ENCODE measurements at regions not wholly inside any gene's neighbourhood (a gene's known extent, or its start where the extent isn't known, plus 50 kb on each side); places are given as distances from the start of the nearest gene placed in this dataset.
A peak's percentile ranks its signal among the peaks of the same experiment; 100 is the strongest.

- no peak for DNase-seq
Measured at GRCh38 chr15:26477044-26477443, 295.8 kb downstream of the GABRB3 start.

DNA sequence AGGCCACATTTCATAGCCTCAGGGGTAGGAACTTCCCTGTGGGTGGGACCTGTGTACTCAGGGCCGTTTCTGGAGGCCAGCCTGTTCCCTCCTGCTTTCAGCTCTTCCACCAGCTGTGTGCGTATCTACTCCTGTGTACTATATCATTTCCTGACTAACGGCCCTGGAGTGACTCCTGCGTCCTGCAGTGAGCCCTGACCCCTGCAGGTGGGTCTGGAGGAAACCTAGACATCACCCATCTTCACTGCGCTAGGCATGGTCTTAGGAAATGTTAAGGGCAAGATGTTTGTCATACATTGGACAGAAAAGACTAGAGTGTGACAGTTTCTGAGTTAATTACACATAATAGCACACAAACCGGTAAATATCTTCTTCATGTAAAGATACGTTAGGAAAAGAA, 297.3 kb downstream of the GABRB3 start:
- DNase-seq, result no peak

- no peak for DNase-seq
Measured at GRCh38 chr15:26472661-26473060, 300.2 kb downstream of the GABRB3 start.

DNA sequence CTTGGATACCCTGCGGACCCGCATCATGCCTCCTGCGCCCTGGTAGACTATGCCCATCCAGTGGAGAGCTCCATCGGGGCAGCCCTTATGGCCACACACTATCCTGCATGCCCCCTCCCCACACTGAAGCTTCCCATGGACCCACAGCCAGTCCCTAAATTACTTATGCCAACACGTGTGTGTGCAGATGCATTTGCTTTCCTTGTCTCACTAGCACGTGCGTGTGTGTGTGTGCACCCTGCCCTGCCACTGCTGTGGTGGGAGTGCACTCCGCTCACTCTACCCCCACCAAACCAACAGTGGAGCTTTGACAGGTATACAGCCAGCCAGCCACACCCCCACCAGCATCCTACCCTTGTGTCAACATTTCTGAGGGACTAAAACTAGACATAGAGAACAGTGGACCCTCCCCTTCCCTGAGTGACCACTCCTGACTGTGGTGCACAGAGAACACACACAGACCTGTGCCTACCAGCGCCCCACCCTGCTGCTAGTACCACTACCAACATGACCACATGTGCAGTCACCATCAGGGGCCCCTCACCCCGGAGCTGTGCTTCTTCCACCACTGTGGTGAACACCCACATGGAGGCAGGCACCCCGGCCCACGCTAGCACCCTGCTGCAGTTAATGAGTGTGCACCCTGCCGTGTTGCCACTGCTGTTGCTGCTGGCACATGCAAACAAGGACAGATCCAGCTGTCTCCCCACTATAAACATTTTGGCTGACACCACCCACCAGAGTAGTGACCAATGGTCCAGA, 310.8 kb downstream of the GABRB3 start:
- DNase-seq, result no peak

GRCh38 chr15:26460165-26460564, 312.7 kb downstream of the GABRB3 start:
- DNase-seq, result no peak

DNA sequence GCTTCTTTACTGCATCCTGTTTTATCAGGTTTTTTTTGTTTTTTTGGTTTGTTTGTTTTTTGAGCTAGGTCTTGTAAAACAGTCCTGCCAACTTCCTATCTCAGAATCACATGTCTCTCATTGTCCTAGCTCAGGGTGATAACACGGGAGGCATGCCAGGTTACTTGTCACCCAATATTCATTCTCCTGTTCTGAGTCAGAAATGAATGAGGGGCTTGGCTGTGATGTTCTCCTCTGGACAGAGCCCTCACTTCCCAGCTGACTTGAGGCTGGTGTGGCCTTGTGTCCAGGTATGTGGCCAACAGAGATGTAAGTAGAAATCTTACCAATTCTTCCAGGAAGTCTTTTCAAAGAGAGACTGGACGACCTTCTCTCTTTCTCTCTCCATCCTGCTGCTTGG, 317.0 kb downstream of the GABRB3 start:
- no peak for DNase-seq

- DNase-seq, result no peak
Measured at GRCh38 chr15:26453914-26454313, 319.0 kb downstream of the GABRB3 start.

DNA sequence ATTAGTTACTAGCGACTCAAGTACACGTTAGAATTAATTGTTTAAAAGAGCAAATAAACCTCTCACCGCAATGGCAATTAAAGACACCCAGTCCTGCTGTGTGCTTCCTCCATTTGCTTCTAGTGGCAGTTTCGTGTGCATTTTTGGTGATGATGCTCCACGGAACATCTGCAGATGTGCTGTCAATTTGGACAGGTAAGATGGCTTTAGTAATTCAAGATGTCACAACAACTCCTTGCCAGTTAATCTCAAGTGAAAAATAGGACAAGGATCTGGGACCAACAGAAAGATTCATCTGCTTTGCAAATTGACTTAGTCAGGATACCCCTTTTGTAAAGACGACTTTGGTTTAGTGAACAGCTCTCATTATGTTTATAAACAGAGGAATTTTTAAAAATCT, 320.9 kb downstream of the GABRB3 start:
- DNase-seq, result no peak

DNA sequence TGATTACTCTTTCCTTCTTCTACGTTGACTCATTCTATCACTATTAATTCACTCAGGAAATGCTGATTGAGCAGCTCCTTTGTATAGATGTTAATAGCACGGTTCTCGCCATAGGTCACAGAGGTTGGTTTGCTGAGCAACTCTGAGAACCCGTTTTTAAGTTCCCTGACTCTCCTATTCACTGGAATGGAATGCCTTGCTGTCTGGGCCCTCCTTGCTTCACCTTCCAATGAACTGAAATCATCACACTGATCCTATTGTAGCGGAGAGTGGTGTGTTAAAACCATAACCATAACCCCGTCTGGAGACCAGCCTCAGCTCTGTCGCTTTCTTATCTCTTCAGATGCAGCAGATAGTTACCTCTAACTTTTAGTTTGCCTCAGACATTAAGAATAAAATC, 323.6 kb downstream of the GABRB3 start:
- no peak for DNase-seq

- no peak for DNase-seq
Measured at GRCh38 chr15:26443321-26443720, 329.5 kb downstream of the GABRB3 start.

GRCh38 chr15:26442680-26443079, 330.2 kb downstream of the GABRB3 start:
- no peak for DNase-seq

DNA sequence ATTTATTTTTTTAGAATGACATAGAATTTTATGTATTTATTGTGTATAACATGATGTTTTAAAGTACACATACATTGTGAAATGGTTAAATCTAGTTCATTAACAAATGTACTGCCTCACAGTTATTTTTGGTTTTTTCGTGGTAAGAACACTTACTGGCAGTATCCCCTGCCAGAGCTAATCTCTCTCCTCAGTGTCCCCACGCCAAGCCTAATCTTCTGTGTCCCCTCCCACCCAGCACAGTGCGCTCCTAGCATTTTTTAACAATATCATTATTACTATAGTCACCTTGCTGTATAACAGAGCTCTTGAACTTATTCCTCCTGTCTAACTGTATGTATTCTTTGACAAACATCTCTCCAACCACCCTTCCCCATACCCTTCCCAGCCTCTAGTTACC, 333.2 kb downstream of the GABRB3 start:
- no peak for DNase-seq

DNA sequence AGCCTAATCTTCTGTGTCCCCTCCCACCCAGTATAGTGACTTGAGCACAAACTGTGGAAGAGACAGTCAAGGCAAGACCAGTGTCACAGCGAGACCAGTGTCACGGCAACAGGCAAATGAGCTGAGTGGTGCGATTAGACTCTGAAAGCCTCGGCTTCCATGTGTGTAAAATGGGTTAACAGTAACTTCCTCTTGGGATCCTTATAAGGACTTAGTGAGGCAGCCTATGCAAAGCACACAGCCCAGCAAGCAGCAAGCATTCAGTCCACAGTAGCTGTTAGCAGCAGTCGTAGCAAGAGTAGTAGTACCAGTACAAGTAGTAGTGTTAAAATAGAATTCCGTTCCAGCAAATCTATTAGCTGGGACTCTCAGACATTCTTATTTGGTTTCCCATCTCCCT, 334.1 kb downstream of the GABRB3 start:
- DNase-seq, result peak; percentile 45 to 53

DNA sequence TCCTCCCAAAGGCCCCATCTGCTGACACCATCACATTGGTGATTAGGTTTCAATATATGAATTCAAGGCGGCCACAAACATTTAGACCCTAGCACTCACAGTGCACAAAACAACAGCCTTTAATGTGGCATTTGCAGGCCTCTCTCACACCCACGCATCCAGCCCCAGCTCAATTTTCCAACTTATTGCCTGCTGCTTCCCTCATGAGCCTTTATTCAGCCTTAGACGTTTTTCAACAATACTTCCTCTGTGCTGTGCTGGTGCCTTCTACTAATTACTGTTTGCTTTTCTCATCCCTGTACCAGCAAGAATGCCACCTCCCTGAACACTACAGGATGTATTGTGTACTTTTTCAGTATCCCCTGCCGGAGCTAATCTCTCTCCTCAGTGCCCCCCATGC, 334.6 kb downstream of the GABRB3 start:
- peak; percentile 51 to 71 for DNase-seq

DNA sequence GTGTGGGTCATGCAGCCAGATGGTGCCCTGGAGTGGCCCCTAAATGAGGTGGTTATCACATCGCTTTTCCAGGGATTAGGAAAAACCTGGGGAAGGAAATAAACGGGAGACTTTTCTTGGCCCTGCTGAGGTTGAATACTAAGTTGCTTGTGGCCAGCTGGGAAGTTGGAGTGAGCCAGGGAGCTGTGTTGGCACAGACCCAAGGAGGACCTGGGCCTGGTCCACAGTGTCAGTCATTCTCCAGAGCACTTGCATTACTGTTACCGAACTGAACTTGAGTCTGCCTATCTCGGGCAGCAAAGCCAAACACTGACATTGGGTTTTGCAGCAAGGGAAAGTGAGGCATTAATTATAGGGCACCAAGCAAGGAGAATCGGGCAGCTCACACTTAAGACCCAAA, 339.0 kb downstream of the GABRB3 start:
- DNase-seq, result no peak

GRCh38 chr15:26433060-26433459, 339.8 kb downstream of the GABRB3 start:
- DNase-seq, result no peak

DNA sequence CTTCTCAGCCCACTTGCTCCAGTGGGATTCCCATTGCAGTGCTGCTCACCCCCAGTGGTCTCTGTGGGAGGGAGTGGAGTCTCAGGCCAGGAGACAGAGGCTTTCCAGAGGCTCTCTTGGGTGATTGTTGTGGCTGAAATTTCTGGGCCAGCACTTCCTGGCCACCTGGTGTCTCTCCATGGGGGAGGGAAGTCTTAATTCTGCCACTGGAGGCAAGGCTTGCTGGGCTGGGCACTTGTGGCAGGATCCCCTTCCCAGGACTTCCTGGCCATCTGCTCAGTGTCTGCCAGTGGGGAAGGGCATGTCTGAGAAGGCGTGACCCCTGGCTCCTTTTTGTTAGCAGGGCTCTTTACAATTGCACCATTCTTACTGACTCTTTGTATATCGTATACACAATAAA, 351.8 kb downstream of the GABRB3 start:
- DNase-seq, result no peak

DNA sequence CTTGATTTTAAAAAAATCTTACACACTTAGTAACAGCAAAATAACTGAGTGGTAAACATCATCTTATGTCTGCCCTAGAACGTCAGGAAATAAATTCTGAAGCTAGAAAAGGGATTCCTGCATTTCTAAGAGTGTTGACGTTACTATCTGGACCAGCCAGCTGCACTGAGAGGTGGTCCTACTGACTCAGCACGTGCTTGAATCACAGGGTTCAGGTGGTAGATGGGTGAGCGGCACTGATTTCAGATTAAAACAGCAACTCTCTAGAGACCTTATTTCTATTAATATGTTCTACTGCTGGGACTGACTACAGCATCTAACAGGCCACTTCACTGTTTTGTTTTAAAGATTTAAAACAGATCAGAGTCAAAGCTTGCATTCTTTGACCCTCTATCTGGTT, 377.2 kb downstream of the GABRB3 start:
- DNase-seq, result no peak

GRCh38 chr15:26394801-26395200, 378.1 kb downstream of the GABRB3 start:
- DNase-seq, result no peak

GRCh38 chr15:26392956-26393355, 379.9 kb downstream of the GABRB3 start:
- DNase-seq, result no peak

- DNase-seq, result no peak
Measured at GRCh38 chr15:26391567-26392194, 381.2 kb downstream of the GABRB3 start.

DNA sequence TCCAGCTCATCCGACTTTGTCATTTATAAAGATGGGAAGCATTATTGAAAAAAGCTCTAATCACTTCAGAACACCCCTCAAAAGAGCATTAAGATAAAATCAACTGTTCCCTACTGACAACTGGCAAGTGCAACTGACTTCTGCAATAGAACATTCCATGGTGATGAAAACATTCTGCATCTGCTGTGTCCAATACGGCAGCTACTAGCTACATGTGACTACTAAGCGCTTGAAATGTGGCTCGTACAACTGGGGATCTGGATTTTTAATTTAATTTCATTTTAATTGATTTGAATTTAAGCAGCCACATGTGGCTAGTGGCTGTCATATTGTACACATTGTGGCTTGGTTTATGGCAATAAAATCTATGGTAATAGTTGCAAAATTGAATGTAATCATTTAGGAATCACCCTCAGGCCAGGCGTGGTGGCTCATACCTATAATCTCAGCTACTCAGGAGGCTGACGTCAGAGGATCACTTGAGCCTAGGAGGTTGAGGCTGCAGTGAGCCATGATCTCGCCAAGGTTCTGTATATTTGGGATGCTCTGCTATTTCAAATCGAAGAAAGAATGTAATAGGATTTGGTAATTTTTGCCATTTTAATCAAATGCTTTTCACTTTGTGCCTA, 390.3 kb downstream of the GABRB3 start:
- DNase-seq, result no peak

GRCh38 chr15:26378304-26378703, 394.6 kb downstream of the GABRB3 start:
- no peak for DNase-seq

GRCh38 chr15:26376243-26376642, 396.6 kb downstream of the GABRB3 start:
- no peak for DNase-seq
